Thyroid gland (tissue), 4 donors: ENCODE measurements at regions not wholly inside any gene's neighbourhood (a gene's known extent, or its start where the extent isn't known, plus 50 kb on each side); places are given as distances from the start of the nearest gene placed in this dataset.

Source experiments
- CTCF ChIP-seq, 6 experiments: fragments of 200-600 bp in 3 of 6; fragments of 450-650 bp in 3 of 6; sonication (generic) in 3 of 6; IDR thresholded peaks; one replicate each; pipeline ENCODE4 v1.5.1; 2016 to 2019; ENCODE audit warnings: antibody characterized with exemption in 6 of 6, mild to moderate bottlenecking in 2 of 6, inconsistent platforms in 1 of 6, moderate library complexity in 1 of 6
- POLR2A ChIP-seq, 2 donors: fragments of 450-650 bp; IDR thresholded peaks; one replicate each; pipeline ENCODE4 v1.6.1; 2017; ENCODE audit warnings: antibody characterized with exemption in 2 of 2, mild to moderate bottlenecking in 2 of 2, moderate library complexity in 1 of 2

GRCh38 chr5:102625928-102626327 is 127.1 kb upstream of the SLCO6A1 start:
- TF ChIP-seq CTCF (IDR thresholded peaks at IDR 0.05) = no peak
- no peak for TF ChIP-seq POLR2A (IDR thresholded peaks at IDR 0.05)
